NCI-H1436 (cell line): ENCODE measurements at regions not wholly inside any gene's neighbourhood (a gene's known extent, or its start where the extent isn't known, plus 50 kb on each side); places are given as distances from the start of the nearest gene placed in this dataset.

Source experiments
- DNase-seq: peaks from one replicate; lab custom pipeline; 2025; lab: John Stamatoyannopoulos, UW

- no peak for DNase-seq
These were observed 348.7 kb downstream of the ZIC1 start for GRCh38 chr3:147757866-147758265.

- no peak for DNase-seq
These were observed 349.6 kb downstream of the ZIC1 start for GRCh38 chr3:147758771-147759170.

- no peak for DNase-seq
These were observed 350.9 kb downstream of the ZIC1 start for GRCh38 chr3:147760085-147760484.

- no peak for DNase-seq
These were observed 351.8 kb downstream of the ZIC1 start for GRCh38 chr3:147760941-147761340.

GRCh38 chr3:147773116-147773630, 364.0 kb downstream of the ZIC1 start:
- DNase-seq, result no peak

- DNase-seq, result no peak
These were observed 366.2 kb downstream of the ZIC1 start for GRCh38 chr3:147775411-147775810.

- no peak for DNase-seq
These were observed 366.8 kb downstream of the ZIC1 start for GRCh38 chr3:147775816-147776530.

- DNase-seq, result no peak
These were observed 384.7 kb downstream of the ZIC1 start for GRCh38 chr3:147793841-147794240.

GRCh38 chr3:147794596-147794995, 385.4 kb downstream of the ZIC1 start:
- DNase-seq, result no peak

GRCh38 chr3:147795418-147795817, 386.3 kb downstream of the ZIC1 start:
- no peak for DNase-seq

- DNase-seq, result peak; percentile 93
These were observed 387.9 kb downstream of the ZIC1 start for GRCh38 chr3:147797095-147797494.

GRCh38 chr3:147799601-147800000, 390.4 kb downstream of the ZIC1 start:
- no peak for DNase-seq

- no peak for DNase-seq
These were observed 398.6 kb downstream of the ZIC1 start for GRCh38 chr3:147807776-147808175.

- no peak for DNase-seq
These were observed 400.0 kb downstream of the ZIC1 start for GRCh38 chr3:147809206-147809605.

- DNase-seq, result no peak
These were observed 403.2 kb downstream of the ZIC1 start for GRCh38 chr3:147812186-147812911.

GRCh38 chr3:147813256-147813655, 404.1 kb downstream of the ZIC1 start:
- DNase-seq, result no peak

- DNase-seq, result peak; percentile 17
These were observed 407.6 kb downstream of the ZIC1 start for GRCh38 chr3:147816752-147817151.

GRCh38 chr3:147832611-147833010, 423.4 kb downstream of the ZIC1 start:
- DNase-seq, result no peak

- no peak for DNase-seq
These were observed 427.2 kb downstream of the ZIC1 start for GRCh38 chr3:147836330-147836729.

GRCh38 chr3:147838652-147839051, 429.5 kb downstream of the ZIC1 start:
- DNase-seq, result no peak

GRCh38 chr3:147843331-147843730, 434.2 kb downstream of the ZIC1 start:
- DNase-seq, result no peak

- no peak for DNase-seq
These were observed 437.1 kb downstream of the ZIC1 start for GRCh38 chr3:147846293-147846692.

- no peak for DNase-seq
These were observed 437.8 kb downstream of the ZIC1 start for GRCh38 chr3:147846854-147847478.
